ENCODE measurements at regions not wholly inside any gene's neighbourhood (a gene's known extent, or its start where the extent isn't known, plus 50 kb on each side); places are given as distances from the start of the nearest gene placed in this dataset.

DNA sequence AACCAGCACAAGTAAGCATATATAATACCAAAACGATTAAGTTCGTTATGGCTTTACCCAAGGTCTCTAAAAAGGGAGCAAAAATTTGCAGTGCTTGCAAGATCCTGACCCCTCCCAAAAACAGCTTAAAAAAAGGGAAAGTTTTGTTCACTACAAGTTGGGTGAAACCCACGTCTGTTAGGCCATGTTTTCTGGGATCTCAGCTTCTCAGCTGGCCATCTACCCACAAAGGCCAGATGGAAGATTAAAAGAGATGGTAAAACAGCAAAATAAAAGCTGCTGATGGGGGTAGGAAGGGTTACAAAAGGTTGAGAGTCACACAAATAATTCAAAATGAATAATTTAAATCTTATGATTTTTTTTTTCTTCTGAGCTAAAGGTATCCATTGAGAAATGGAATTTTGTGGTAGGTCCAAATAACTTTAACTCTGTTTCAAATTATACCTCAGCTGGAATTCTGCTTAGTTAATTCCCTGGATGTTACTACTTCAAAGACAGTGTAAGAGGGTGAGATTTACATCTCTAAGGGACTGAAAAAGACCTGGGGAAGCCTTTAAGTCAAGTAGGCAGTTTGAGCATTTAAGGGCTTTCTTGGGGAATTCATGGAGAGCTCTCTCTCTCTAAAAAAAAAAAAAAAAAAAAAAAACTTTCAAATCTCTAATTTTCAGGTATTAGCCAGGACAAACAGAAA, 185.6 kb upstream of the NAV3 start:
- Histone ChIP-seq H3K27me3 (no peaks in the 10 kb centered on the region), H4K20me1 (ENCODE audit: insufficient read depth, poor library complexity, severe bottlenecking) (no peaks in the 10 kb centered on the region), H3K36me3 (replicated peaks; ENCODE audit: insufficient read depth, low read depth) (no peaks in the 10 kb centered on the region), H3K27ac (no peak overlapping the region), H2AFZ (no peak overlapping the region), H3K4me3 (no peak overlapping the region), H3K9me2 (replicated peaks; ENCODE audit: insufficient read depth) (no peaks in the 10 kb centered on the region), H3K4me2 (no peak overlapping the region), H3K9me3 (ENCODE audit: low read depth) (no peaks in the 10 kb centered on the region), H3K4me1 (ENCODE audit: insufficient read depth) (no peaks in the 10 kb centered on the region), H3K79me2 (no peaks in the 10 kb centered on the region)
- TF ChIP-seq CTCF (IDR thresholded peaks at IDR 0.05; ENCODE audit: poor library complexity) (no peak), EZH2 (IDR thresholded peaks at IDR 0.05; ENCODE audit: borderline replicate concordance) (no peak), EZH2phosphoT487 (IDR thresholded peaks at IDR 0.05; ENCODE audit: low read depth, severe bottlenecking, unreplicated experiment) (no peak)
- no peak for DNase-seq (ENCODE audit: low spot score)
- 59% methylated on average over 3 of the region's 3 CpGs for WGBS (ENCODE audit: low lambda C conversion rate, missing lambda C conversion rate)

GRCh38 chr12:77642246-77642645, 188.4 kb upstream of the NAV3 start:
- H3K4me2 ChIP-seq = no peak overlapping the region
- no peak for TF ChIP-seq CTCF (IDR thresholded peaks at IDR 0.05; ENCODE audit: poor library complexity)
- TF ChIP-seq EZH2phosphoT487 (IDR thresholded peaks at IDR 0.05; ENCODE audit: low read depth, severe bottlenecking, unreplicated experiment) = no peak
- no peak for TF ChIP-seq EZH2 (IDR thresholded peaks at IDR 0.05; ENCODE audit: borderline replicate concordance)
- H2AFZ ChIP-seq = no peak overlapping the region
- no peaks in the 10 kb centered on the region for H3K36me3 ChIP-seq (replicated peaks; ENCODE audit: insufficient read depth, low read depth)
- H3K27me3 ChIP-seq = no peaks in the 10 kb centered on the region
- no peak overlapping the region for H3K27ac ChIP-seq
- H3K9me3 ChIP-seq (ENCODE audit: low read depth) = no peaks in the 10 kb centered on the region
- H3K9me2 ChIP-seq (replicated peaks; ENCODE audit: insufficient read depth) = no peaks in the 10 kb centered on the region
- no peaks in the 10 kb centered on the region for H4K20me1 ChIP-seq (ENCODE audit: insufficient read depth, poor library complexity, severe bottlenecking)
- no peaks in the 10 kb centered on the region for H3K79me2 ChIP-seq
- no peaks in the 10 kb centered on the region for H3K4me1 ChIP-seq (ENCODE audit: insufficient read depth)
- DNase-seq (ENCODE audit: low spot score) = no peak
- WGBS (ENCODE audit: low lambda C conversion rate, missing lambda C conversion rate) = 94% methylated on average over 3 of the region's 3 CpGs
- no peak overlapping the region for H3K4me3 ChIP-seq

DNA sequence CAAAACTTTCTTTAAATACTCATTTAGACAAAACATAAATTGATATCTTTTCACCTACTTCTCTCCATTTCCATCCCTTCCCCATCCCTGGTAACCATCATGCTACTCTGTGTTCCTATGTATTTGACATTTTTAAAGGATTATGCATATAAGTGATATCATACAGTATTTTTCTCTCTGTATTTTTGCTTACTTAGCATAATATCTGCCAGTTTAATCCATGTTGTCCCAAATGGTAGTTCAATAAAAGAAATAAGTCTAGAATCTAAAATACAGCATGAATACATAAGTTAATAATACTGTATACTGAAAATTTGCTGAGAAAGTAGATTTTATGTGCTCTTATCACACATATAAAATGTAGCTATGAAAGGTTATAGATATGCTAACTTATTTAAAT, 190.3 kb upstream of the NAV3 start:
- Histone ChIP-seq H3K9me3 (ENCODE audit: low read depth) (no peaks in the 10 kb centered on the region), H3K4me3 (no peak overlapping the region), H3K27me3 (no peaks in the 10 kb centered on the region), H2AFZ (no peak overlapping the region), H4K20me1 (ENCODE audit: insufficient read depth, poor library complexity, severe bottlenecking) (no peaks in the 10 kb centered on the region), H3K27ac (no peak overlapping the region), H3K9me2 (replicated peaks; ENCODE audit: insufficient read depth) (no peaks in the 10 kb centered on the region), H3K36me3 (replicated peaks; ENCODE audit: insufficient read depth, low read depth) (no peaks in the 10 kb centered on the region), H3K4me1 (ENCODE audit: insufficient read depth) (no peaks in the 10 kb centered on the region), H3K79me2 (no peaks in the 10 kb centered on the region), H3K4me2 (no peak overlapping the region)
- DNase-seq (ENCODE audit: low spot score) = no peak
- TF ChIP-seq EZH2 (IDR thresholded peaks at IDR 0.05; ENCODE audit: borderline replicate concordance) = no peak

GRCh38 chr12:77630790-77631445, 199.8 kb upstream of the NAV3 start:
- Histone ChIP-seq H3K9me2 (replicated peaks; ENCODE audit: insufficient read depth) (no peaks in the 10 kb centered on the region), H3K4me2 (no peak overlapping the region), H3K27me3 (no peaks in the 10 kb centered on the region), H3K36me3 (replicated peaks; ENCODE audit: insufficient read depth, low read depth) (no peaks in the 10 kb centered on the region), H3K9me3 (ENCODE audit: low read depth) (no peaks in the 10 kb centered on the region), H4K20me1 (ENCODE audit: insufficient read depth, poor library complexity, severe bottlenecking) (no peaks in the 10 kb centered on the region), H3K79me2 (no peaks in the 10 kb centered on the region), H2AFZ (no peak overlapping the region), H3K4me1 (ENCODE audit: insufficient read depth) (no peaks in the 10 kb centered on the region), H3K4me3 (no peak overlapping the region), H3K27ac (no peak overlapping the region)
- no peak for DNase-seq (ENCODE audit: low spot score)
- TF ChIP-seq CTCF (IDR thresholded peaks at IDR 0.05; ENCODE audit: poor library complexity) (no peak), EZH2 (IDR thresholded peaks at IDR 0.05; ENCODE audit: borderline replicate concordance) (no peak), EZH2phosphoT487 (IDR thresholded peaks at IDR 0.05; ENCODE audit: low read depth, severe bottlenecking, unreplicated experiment) (no peak)
- WGBS (ENCODE audit: low lambda C conversion rate, missing lambda C conversion rate) = 92% methylated on average over 1 of the region's 1 CpG
